NCI-H345 (cell line): ENCODE measurements at regions not wholly inside any gene's neighbourhood (a gene's known extent, or its start where the extent isn't known, plus 50 kb on each side); places are given as distances from the start of the nearest gene placed in this dataset.
"Not testable (repeated sequence)": the region's sequence is repeated elsewhere in the genome, so short reads cannot be mapped to it uniquely, and the experiment has no call there.

Experiments
- DNase-seq: peaks from one replicate; lab custom pipeline; 2025; lab: John Stamatoyannopoulos, UW

DNA sequence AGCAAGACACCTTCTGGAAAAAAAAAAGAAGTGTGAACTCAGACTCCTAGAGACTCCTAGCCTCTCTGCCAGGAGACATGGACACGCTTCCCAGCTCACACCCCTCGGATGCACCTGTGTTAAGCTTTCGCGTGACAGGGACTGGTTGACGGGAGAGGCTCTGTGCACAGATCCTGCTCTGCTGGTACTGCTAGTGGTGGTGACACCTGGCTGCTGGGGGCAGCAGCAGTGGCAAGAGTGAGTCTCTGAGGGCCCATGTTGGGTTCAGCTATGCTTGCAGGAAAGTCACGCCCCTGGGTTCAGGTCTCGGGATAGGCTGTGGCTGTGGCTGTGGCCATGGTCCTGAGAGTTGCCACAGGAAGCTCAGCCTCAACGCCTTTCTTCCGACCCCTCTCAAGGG, 81.1 kb downstream of the XRCC2 start:
- DNase-seq, result no peak

DNA sequence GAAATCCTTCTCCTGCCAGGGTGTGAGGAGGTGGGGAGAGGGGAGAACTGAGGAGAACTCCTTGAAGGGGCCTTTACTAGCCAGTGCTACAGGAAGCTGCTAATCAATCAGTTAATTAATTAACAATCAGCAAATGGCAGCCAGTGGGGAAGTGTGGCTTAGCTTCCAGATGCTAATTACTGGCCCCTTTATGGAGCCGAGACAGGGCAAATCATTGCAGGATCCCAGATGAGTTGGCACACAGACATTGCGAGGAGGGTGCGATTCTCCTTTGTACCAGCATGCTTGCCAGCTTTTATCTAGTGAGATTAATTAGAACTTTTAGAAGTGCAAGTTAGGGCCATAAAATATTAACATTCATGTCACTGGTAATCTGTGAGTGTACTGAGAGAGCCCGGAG, 84.0 kb downstream of the XRCC2 start:
- no peak for DNase-seq

DNA sequence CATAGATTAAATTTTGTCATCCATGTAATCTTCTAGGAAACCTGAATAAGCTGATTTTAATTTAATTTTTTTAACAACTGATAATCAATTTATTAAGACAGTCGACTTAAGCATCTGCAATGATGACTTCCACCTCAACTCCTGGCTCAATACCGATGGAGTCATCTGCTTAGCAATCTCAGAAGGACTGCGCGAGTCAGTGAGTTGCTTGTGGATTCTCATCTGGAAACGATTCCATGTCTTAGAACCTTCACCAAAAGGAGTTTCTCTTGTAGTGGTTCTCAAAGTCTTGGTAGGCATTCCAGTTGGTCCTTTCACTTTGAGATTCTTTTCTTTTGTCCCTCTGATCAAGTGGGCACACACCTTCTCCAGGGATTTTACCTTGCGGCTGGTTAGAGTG, 85.5 kb downstream of the XRCC2 start:
- DNase-seq, result no peak

DNA sequence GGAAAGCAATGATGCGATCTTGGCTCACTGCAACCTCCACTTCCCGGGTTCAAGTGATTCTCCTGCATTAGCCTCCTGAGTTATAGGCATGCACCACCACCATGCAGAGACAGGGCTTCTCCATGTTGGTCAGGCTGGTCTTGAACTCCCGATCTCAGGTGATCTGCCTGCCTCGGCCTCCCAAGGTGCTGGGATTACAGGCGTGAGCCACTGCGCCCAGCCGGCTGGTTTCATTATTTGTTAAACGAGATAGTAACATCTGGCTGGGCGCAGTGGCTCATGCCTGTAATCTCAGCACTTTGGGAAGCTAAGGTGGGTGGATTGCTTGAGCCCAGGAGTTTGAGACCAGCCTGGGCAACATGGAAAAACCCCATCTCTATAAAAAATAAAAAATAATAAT, 86.1 kb downstream of the XRCC2 start:
- not testable (repeated sequence) for DNase-seq

DNA sequence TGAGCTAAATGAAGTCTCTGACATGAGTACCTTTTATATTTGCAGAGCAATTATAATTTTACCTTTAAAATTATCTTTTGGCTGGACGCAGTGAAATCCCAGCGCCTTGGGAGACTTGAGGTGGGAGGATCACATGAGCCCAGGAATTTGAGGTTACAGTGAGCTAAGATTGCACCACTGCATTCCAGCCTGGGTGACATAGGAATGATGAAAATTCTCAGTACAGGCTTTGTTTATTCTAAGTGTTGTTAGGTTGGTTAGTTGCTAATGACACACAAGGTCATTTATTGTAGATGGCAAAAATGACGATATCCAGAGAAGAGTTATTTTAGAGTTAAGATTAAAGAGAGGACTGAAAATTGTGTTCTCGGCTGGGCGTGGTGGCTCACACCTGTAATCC, 87.6 kb downstream of the XRCC2 start:
- DNase-seq, result no peak

DNA sequence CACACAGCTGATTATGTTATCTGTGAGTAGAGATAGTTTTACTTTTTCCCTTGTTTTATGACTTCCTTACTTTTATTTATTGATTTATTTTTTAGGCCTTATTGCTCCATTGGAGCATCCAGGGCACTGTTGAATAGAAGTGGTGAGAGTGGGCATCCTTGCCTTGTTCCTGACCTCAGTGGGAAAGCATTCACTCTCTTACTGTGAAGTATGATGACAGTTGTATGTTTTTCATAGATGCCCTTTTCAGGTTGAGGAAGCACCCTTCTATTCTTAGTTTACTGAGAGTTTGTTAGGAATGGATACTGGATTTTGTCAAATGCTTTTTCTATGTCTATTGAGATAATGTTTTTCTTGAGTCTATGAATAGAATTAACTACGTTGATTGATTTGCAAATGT, 88.6 kb downstream of the XRCC2 start:
- no peak for DNase-seq

DNA sequence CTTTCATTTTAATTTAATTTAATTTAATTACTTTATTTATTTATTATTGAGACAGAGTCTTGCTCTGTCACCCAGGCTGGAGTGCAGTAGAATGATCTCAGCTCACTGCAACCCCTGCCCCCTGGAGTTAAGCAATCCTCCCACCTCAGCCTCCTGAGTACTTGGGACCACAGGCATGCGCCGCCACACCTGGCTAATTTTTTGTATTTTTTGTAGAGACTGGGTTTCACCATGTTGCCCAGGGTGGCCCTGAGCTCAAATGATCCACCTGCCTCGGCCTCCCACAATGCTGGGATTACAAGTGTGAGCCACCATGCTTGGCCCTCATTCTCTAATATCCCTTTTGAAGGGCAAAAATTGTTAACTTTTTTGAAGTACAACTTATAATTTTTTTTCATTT, 92.9 kb downstream of the XRCC2 start:
- DNase-seq, result no peak

DNA sequence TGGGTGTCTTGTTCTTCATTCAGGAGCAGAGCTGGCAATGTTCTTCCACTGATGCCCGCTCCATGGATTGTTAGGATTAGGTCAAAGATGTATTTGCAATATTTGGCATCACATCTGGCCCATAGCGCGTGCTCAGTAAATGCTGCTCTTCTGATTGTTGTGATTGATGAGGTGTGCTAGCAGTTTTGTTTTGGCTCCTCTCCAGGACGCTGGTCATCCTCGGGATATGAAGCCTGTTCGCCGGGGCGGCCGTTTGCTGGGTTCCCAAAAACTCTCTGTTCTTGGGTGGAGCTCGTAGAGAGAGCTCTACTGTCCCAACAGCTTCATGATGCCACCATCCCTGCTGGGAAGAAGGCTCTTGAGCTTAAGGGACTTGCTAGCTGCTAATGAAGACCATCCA, 96.9 kb downstream of the XRCC2 start:
- no peak for DNase-seq

DNA sequence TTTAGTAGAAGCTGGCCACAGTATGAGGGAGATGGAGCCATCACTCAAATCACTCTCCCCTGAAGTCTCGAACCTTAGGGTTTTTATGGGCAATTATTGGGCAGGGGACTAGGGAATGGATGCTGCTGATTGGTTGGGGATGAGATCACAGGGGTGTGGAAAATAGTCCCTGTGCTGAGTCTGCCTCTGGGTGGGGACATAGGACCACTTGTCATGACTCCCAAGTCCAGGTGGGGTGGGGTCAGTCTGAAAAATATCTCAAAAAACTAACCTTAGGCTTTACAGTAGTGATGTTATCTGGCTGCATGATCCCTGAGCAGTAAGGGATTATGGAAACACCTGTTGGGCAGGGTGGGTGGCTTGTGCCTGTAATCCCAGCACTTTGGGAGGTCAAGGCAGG, 98.6 kb downstream of the XRCC2 start:
- no peak for DNase-seq

DNA sequence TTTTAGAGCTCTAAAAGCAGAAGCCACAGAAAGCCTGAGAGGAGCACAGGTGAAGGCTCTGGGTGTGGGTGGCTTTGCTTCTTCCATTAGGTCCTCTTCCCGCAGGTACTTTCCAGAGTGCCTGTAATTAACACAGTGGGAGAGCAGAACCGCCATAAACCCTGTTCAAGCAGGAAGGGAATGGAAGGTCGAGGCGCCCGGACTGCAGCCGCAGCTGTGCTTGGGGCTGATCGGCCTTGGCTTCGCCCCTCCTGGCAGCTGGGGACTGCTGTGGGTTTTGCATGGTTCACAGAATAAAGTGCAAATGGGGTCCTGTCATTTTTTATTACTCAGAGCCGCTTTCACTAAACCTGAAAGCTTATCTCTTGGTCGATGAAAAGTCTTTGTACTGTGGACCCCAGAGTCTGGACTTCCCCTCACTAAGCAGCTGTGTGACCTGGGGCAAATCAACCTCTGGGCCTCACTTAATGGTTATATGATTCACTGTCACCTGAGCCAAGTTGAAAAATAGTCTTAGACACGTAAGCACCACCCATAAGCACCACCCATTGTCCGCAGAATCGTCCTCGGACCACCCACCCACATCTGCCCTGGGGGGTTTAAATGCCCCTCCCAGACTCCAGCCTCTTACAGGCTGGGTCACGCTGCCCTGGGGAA, 100.9 kb downstream of the XRCC2 start:
- DNase-seq, result peak; percentile 2

DNA sequence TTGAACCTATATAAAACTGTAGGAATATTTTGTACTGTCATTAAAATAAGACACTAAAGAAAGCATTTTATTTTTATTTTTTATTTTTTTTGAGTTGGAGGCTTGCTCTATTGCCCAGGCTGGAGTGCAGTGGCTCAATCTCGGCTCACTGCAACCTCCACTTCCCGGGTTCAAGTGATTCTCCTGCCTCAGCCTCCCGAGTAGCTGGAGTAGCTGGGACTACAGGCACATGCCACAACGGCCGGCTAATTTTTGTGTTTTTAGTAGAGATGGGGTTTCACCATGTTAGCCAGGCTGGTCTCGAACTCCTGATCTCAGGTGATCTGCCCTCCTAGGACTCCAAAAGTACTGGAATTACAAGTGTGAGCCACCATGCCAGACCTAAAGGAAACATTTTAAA, 102.8 kb downstream of the XRCC2 start:
- not testable (repeated sequence) for DNase-seq

DNA sequence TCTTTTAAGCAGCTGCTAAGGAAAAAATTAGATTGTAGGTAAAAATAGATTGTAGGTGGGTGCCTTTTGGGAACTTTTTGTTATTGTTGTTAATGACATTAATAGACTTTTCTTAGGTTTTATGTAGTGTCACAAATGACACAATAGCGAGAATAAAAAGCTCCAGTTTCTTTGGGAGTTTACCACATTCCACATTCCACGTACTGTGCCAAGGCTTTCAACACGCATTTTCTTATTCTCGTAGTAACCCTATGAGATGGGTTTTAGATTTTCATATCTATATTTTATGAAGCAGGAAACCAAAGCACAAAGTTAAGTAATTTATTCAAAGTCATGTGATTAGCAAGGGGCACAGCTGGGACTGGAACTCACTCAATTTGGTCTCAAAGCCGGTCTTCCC, 103.8 kb downstream of the XRCC2 start:
- DNase-seq, result no peak

DNA sequence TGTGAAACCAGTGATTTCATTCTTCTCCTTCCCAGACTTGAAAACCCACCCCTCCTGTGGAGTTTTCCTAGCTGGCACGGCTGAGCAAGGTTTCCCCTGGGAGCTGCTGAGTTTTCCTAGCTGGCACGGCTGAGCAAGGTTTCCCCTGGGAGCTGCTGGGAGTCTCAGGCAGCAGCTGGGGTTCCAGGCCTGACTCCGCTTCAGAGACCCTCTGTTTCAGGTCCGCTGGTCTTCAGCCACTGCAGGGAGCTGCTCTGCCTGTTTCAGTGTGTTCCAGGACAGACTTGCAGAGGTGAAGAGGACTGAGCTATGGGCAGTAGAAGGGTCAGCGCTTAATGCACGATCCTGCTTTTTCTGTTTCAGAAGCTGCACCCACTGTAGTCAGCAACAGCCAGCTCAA, 104.9 kb downstream of the XRCC2 start:
- peak; percentile 65 for DNase-seq

DNA sequence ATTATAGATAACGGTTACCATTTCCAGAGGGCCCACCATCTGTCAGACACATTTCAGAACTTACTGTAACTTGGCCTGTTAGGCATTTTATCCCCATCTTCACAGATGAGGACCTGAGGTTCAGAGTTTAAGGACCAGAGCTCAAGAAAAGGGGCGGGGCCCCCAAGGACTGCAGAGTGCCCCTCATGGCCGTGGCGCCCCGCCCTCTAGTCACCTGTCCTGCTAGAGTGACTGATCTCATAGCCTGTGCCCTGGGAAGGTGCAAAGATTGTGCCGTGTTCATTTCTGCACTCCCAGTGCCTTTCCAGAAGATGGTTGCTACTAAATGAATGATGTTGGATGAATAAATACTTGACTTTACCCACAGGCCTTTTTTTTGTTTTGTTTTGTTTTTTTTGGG, 107.0 kb downstream of the XRCC2 start:
- no peak for DNase-seq

DNA sequence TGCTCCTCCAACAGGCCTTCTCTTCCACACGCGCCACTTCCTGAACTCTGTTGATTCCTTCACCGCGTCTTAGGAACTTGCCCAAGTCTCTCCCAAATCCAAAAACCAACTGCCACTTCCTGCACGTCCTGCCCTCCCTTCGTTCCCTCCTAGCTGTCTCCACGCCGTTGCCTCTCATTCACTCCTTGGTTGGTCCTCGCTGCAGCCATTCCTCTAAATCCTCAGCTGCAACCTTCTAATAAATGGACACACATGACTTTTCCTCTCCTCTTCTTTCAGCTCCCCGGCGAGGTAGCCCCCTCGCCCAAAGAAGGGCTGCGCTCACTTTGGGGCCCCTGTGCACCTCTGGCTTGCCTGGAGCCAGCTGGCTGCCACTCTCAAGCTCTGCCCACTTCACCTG, 110.2 kb downstream of the XRCC2 start:
- DNase-seq, result no peak

DNA sequence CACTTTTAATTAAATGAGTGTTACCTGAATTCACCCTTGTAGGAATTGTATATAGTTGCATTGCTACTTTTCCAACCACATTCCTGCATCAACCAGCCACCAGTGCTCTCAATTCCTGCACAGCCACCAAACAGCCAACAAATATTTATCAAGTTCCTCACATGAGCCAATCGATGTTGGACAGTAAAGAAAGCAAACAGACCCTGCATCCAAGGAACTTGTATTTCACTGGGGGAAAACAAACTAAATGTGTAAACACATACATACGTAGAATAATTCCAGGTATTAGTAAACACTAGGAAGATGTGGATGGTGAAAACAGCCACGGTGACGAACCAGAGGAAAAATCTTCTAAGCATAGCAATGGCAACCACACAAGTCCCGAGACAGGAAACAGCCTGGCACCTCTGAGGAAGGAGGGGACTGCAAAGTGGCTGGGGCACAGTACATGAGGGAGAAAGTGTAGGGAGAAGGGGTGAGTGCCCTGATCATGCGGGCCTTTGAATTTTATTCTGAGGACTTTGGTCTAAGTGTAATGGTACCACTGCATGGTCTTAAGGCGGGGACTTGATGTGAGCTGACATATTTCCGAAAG, 111.2 kb downstream of the XRCC2 start:
- DNase-seq, result no peak

DNA sequence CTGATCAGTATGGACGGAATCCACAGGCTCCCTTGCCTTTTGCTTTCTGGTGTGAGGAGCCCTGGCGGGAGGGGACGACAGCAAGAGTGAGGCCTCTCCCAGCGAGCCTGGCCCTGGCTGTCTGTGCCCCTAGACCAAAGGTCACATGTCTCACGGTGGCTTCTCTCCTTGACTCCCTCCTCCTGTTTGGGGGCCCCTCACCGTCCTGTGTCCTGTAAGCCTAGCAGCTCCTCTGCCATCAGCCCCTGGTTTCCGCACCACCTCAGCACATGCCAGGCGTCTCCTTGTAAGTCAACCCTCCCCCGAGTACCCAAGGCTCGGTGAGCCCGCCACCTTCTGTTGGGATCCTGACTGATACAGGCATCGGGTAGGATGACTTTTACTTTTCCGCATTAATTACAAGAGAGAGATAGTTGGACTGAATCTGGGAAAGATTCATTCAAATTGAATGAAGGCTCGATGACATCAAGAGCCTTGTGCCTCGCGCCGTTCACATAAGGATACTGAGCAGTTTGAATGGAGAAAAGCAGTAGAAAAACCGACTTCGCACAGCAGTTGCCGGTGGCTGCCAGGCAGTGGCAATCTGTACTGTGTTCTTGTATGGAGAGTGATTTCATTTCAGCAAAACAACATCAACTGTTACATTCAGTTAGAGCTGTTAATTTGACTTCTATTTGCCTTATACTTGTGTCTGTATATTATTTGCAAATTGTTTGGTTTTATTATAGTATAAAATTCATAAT, 119.8 kb downstream of the XRCC2 start:
- DNase-seq, result no peak

DNA sequence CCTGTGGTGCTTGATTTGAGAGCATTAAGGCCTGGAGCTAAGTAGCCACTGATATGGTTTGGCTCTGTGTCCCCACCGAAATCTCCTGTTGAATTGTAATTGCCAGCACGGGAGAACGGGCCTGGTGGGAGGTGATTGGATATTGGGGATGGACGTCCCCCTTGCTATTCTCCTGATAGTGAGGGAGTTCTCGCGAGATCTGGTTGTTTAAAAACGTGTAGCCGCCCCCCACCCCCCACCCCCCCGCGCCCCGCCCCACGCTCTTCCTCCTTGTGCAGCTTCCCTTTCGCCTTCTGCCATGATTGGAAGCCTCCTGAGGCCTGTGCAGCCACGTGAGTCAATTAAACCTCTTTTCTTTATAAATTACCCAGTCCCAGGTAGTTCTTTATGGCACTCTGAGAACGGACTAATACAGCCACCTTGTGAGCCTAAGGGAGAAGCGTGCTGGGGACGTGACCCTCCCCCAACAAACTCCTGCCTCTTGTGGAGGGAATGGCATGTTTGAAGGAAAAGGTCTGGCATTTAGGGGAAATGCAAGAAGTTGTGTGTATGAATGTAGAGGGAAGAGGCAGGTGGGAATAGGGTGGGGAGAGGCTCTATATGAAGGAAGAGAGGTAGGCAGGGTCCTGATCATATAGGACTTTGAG, 118.0 kb upstream of the KMT2C start:
- DNase-seq, result no peak

DNA sequence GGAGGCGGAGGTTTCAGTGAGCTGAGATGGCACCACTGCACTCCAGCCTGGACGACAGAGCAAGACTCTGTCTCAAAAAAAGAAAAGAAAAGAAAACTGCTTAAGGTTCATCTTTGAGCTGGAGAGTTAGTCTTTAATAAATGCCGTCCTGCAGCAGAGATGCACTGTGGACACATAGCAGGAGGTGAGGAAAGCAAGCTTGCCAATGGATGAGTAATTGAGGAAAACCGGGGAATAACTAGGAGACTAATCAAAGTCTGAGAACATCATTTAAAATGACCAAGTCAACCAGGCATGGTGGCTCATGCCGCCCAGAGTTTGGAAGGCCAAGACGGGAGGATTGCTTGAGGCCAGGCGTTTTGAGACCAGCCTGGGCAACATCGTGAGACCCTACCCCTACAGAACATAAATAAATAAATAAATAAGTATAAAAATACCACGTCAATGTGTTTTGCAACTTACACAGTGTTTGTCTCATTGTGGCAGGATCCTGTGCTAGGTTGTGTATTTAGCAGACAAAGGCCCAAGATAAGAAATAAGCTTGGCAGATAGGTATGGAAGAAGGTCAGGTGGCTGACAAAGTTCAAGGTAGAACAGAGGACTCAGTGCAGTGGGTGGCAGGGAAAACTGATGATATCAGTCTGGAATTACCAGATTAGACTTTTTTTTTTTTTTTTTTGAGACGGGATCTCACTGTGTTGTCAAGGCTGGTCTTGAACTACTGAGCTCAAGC, 115.7 kb upstream of the KMT2C start:
- no peak for DNase-seq

DNA sequence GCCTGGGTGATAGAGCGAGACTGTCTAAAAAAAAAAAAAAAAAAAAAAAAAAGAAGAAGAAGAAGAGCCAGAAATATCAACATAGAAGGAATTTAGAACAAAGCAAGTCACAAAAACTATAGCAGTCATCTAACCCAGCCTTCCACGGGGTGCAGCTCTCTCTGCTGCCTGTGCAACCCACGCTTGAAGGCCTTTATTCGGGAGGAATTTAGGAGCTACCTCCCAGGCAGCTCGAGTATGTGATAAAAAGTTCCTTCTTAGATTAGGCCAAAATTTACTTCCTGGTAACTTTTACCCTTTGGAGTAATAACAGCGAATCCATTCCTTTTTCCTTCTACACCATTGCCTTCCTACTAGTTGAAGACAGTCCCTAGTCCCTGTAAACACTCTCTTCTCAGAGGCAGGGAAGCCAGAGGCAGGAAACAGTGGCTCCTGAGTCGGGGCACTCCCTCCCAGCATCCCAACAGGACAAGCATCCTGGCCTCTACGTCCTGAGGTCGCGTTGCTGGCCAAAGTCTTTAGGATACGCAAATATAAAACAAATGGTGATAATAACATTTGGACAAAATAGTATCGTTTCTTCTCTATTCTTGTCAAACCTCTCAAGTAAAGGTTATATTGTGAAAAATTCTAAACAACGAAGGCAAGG, 109.3 kb upstream of the KMT2C start:
- DNase-seq, result no peak

DNA sequence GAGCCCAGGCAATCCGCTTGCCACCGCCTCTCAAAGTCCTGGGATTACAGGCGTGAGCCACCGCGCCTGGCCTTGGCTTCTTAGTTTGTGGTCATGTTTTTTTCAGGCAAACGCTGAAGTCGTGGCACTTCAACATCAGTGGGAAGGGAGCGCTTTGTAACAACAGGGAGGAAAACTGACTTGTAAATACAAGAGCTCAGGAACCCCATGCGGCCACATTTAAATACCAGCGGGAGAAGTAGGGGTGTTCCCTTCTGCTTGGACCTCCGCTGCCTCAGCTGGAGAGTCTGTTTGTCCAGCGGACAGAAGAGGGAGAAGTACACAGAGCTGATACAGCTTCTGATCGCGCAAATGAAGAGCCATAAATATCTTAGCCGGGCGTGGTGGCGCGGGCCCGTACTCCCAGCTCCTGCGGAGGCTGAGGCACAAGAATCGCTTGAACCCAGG, 108.7 kb upstream of the KMT2C start:
- no peak for DNase-seq

DNA sequence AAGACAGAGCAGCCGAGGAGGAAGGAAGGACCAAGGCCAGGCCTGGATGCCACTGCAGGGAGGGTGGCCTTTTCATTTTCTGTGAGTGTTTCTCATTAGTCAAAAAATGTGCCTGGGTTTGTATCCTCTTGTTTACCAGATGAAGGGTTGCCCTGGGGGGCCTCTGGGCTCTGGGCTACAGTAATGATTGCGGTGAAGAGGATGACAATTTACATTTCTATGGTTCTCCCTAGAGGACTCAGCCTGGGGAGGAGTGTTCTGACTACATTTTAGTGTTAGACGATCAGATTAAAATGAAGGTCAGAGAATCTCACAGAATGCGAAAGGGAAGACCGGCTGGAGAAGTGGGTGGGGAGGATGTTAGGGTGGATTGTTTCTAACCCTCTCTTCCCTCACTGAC, 108.0 kb upstream of the KMT2C start:
- no peak for DNase-seq
